Liver (tissue), 8 donors: ENCODE measurements at regions not wholly inside any gene's neighbourhood (a gene's known extent, or its start where the extent isn't known, plus 50 kb on each side); places are given as distances from the start of the nearest gene placed in this dataset.

Experiments used
- DNase-seq: peaks from one replicate; pipeline ENCODE4 v3.0.0-alpha.2; 2017; ENCODE audit warnings: low spot score
- H3K27ac ChIP-seq, 2 donors: one replicate each; pipeline ENCODE4 v1.7.0; 2013; ENCODE audit warnings: inconsistent platforms in 2 of 2, low read length in 2 of 2, control low read depth in 1 of 2, low read depth in 1 of 2, mild to moderate bottlenecking in 1 of 2
- H3K27me3 ChIP-seq, 4 donors: one replicate each; pipeline versions ENCODE4 v1.6.1 to v1.7.0; 2013; ENCODE audit warnings: low read length in 3 of 4, inconsistent platforms in 1 of 4, mild to moderate bottlenecking in 1 of 4, moderate library complexity in 1 of 4; ENCODE audit not compliant: control insufficient read depth in 4 of 4, insufficient read depth in 4 of 4
- H3K36me3 ChIP-seq, 4 donors: one replicate each; pipeline versions ENCODE4 v1.6.1 to v1.7.0; 2013; ENCODE audit warnings: low read length in 3 of 4, mild to moderate bottlenecking in 3 of 4, low read depth in 1 of 4, moderate library complexity in 1 of 4; ENCODE audit not compliant: control insufficient read depth in 4 of 4, insufficient read depth in 3 of 4
- H3K4me1 ChIP-seq, 4 donors: one replicate each; pipeline versions ENCODE4 v1.6.1 to v1.7.0; 2013; ENCODE audit warnings: low read length in 3 of 4, mild to moderate bottlenecking in 3 of 4, moderate library complexity in 1 of 4; ENCODE audit not compliant: control insufficient read depth in 4 of 4, insufficient read depth in 4 of 4
- H3K4me3 ChIP-seq, 3 donors: one replicate each; pipeline versions ENCODE4 v1.6.1 to v1.7.0; 2013; ENCODE audit warnings: low read length in 3 of 3, control low read depth in 1 of 3, low read depth in 1 of 3, mild to moderate bottlenecking in 1 of 3
- H3K9ac ChIP-seq, 2 donors: one replicate each; pipeline ENCODE4 v1.7.0; 2013; ENCODE audit warnings: low read length in 2 of 2, mild to moderate bottlenecking in 2 of 2, moderate library complexity in 2 of 2, control low read depth in 1 of 2, low read depth in 1 of 2
- H3K9me3 ChIP-seq, 4 donors: one replicate each; pipeline versions ENCODE4 v1.6.1 to v1.7.0; 2013; ENCODE audit warnings: low read length in 3 of 4; ENCODE audit not compliant: control insufficient read depth in 4 of 4
- ATF3 ChIP-seq: IDR thresholded peaks from 2 replicates; pipeline ENCODE4 v1.6.1; 2016; ENCODE audit warnings: antibody characterized with exemption
- CTCF ChIP-seq: fragments of 150-350 bp; IDR thresholded peaks from 2 replicates; pipeline ENCODE4 v1.5.1; 2017; ENCODE audit warnings: improper control_type of control experiment, low read depth, low read length; ENCODE audit not compliant: missing input control
- EGR1 ChIP-seq, 2 donors: IDR thresholded peaks; 2 replicates each; pipeline ENCODE4 v1.6.1; 2016 to 2018; ENCODE audit warnings: antibody characterized with exemption in 2 of 2, low read depth in 2 of 2
- FOXA1 ChIP-seq: IDR thresholded peaks from 2 replicates; pipeline ENCODE4 v1.6.1; 2016; ENCODE audit warnings: antibody characterized with exemption
- FOXA2 ChIP-seq: IDR thresholded peaks from 2 replicates; pipeline ENCODE4 v1.6.1; 2016; ENCODE audit warnings: antibody characterized with exemption
- GABPA ChIP-seq, 2 donors: IDR thresholded peaks in 1 of 2; conservative IDR thresholded peaks in 1 of 2; 2 replicates each; pipeline ENCODE4 v1.6.1; 2016; ENCODE audit warnings: antibody characterized with exemption in 2 of 2, mild to moderate bottlenecking in 1 of 2, moderate library complexity in 1 of 2
- HNF4A ChIP-seq, 2 donors: conservative IDR thresholded peaks; 2 replicates each; pipeline ENCODE4 v1.6.1; 2016; ENCODE audit warnings: antibody characterized with exemption in 2 of 2, mild to moderate bottlenecking in 2 of 2
- HNF4G ChIP-seq: IDR thresholded peaks from 2 replicates; pipeline ENCODE4 v1.6.1; 2016; ENCODE audit warnings: antibody characterized with exemption
- JUND ChIP-seq, 2 donors: IDR thresholded peaks; 2 replicates each; pipeline ENCODE4 v1.6.1; 2016; ENCODE audit warnings: antibody characterized with exemption in 2 of 2
- MAX ChIP-seq: IDR thresholded peaks from 2 replicates; pipeline ENCODE4 v1.6.1; 2016; ENCODE audit warnings: antibody characterized with exemption
- NR2F2 ChIP-seq: IDR thresholded peaks from 2 replicates; pipeline ENCODE4 v1.6.1; 2016; ENCODE audit warnings: antibody characterized with exemption
- RAD21 ChIP-seq, 2 donors: IDR thresholded peaks; 2 replicates each; pipeline ENCODE4 v1.6.1; 2016; ENCODE audit warnings: antibody characterized with exemption in 2 of 2, mild to moderate bottlenecking in 2 of 2
- REST ChIP-seq: IDR thresholded peaks from 2 replicates; pipeline ENCODE4 v1.6.1; 2016; ENCODE audit warnings: antibody characterized with exemption, mild to moderate bottlenecking
- RXRA ChIP-seq, 2 donors: IDR thresholded peaks; 2 replicates each; pipeline ENCODE4 v1.6.1; 2017 to 2018; ENCODE audit warnings: antibody characterized with exemption in 2 of 2, mild to moderate bottlenecking in 1 of 2
- SP1 ChIP-seq: IDR thresholded peaks from 2 replicates; pipeline ENCODE4 v1.6.1; 2018; ENCODE audit warnings: antibody characterized with exemption, mild to moderate bottlenecking
- TAF1 ChIP-seq: conservative IDR thresholded peaks from 2 replicates; pipeline ENCODE4 v1.6.1; 2016; ENCODE audit warnings: antibody characterized with exemption, mild to moderate bottlenecking
- YY1 ChIP-seq: IDR thresholded peaks from 2 replicates; pipeline ENCODE4 v1.6.1; 2016; ENCODE audit warnings: antibody characterized with exemption, mild to moderate bottlenecking
- ZBTB33 ChIP-seq: IDR thresholded peaks from 2 replicates; pipeline ENCODE4 v1.6.1; 2016; ENCODE audit warnings: antibody characterized with exemption
- WGBS: extraction: QIAGEN DNeasy Blood & Tissue Kit; methylation state at CpG from one replicate; pipeline ENCODE4 v1.1.7; 2013; 5-methylcytosine and 5-hydroxymethylcytosine counted together
- donor health status: healthy.
- donor health status: healthy.
- donor health status: healthy.
- donor health status: healthy.
- donor health status: healthy.

- no peak for TF ChIP-seq HNF4G
- no peak for TF ChIP-seq ATF3
- TF ChIP-seq FOXA2: no peak
- TF ChIP-seq MAX: no peak
- no peak for TF ChIP-seq NR2F2
- no peak for TF ChIP-seq REST
- TF ChIP-seq GABPA (IDR thresholded peaks at IDR 0.05 in 1 of 2, conservative IDR thresholded peaks at IDR 0.05 in 1 of 2): no peak
- no peak for TF ChIP-seq YY1
- Histone ChIP-seq H3K9me3 (no peaks in the 10 kb centered on the region), H3K27me3 (peaks cover 0 to 3% (median 0%) of the 10 kb centered on the region in 4 donors), H3K27ac (no peak overlapping the region), H3K9ac (no peak overlapping the region), H3K4me1 (no peaks in the 10 kb centered on the region), H3K36me3 (no peaks in the 10 kb centered on the region), H3K4me3 (no peak overlapping the region)
- WGBS: 73% methylated on average over 2 of the region's 2 CpGs
- DNase-seq: no peak
Observed at GRCh38 chr1:101394041-101394440, 157.2 kb downstream of the S1PR1 start.

DNA sequence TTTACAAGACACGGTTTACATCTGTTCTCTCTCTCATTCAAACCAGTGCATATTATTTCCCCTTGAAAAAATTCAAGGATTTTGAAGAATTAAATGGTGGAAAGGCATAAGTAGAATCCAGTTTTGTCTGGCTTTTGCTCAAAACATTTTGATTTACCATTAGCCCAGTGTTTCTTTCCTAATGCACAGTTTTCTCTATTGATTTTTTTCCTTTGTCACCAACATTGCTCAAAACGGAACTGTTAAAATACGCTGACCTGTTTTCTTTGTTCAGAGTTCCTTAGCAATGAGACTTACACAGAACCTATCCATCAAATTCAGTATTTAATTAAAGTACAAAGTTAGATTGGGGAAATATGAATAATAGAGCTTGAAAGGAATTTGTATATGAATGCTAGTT, 162.4 kb downstream of the S1PR1 start:
- Histone ChIP-seq H3K27me3 (peaks cover 0 to 1% (median 0%) of the 10 kb centered on the region in 4 donors), H3K4me3 (no peak overlapping the region), H3K27ac (no peak overlapping the region), H3K9ac (no peak overlapping the region), H3K36me3 (no peaks in the 10 kb centered on the region), H3K9me3 (no peaks in the 10 kb centered on the region), H3K4me1 (no peaks in the 10 kb centered on the region)
- no peak for DNase-seq
- TF ChIP-seq SP1: no peak
- TF ChIP-seq GABPA (IDR thresholded peaks at IDR 0.05 in 1 of 2, conservative IDR thresholded peaks at IDR 0.05 in 1 of 2): no peak
- TF ChIP-seq TAF1: no peak
- no peak for TF ChIP-seq ATF3
- TF ChIP-seq EGR1 (IDR thresholded peaks at IDR 0.05; ENCODE audit: low read depth in 2 of 2): no peak
- no peak for TF ChIP-seq YY1
- TF ChIP-seq FOXA1: no peak
- no peak for TF ChIP-seq HNF4A (conservative IDR thresholded peaks at IDR 0.05)
- no peak for TF ChIP-seq CTCF
- no peak for TF ChIP-seq FOXA2
- no peak for TF ChIP-seq JUND (IDR thresholded peaks at IDR 0.05)
- TF ChIP-seq RXRA (IDR thresholded peaks at IDR 0.05): no peak
- no peak for TF ChIP-seq RAD21 (IDR thresholded peaks at IDR 0.05)
- no peak for TF ChIP-seq HNF4G
- TF ChIP-seq ZBTB33: no peak
- no peak for TF ChIP-seq REST
- no peak for TF ChIP-seq NR2F2
- no peak for TF ChIP-seq MAX
- WGBS: 52% methylated on average over 3 of the region's 3 CpGs
